SK-N-SH treated with all-trans-retinoic acid at 6 μM for 48 hours (cell line): ENCODE measurements at regions not wholly inside any gene's neighbourhood (a gene's known extent, or its start where the extent isn't known, plus 50 kb on each side); places are given as distances from the start of the nearest gene placed in this dataset.

Source experiments
- ATAC-seq: fragments of 200-7000 bp; cut with Tn5 transposase; 3 replicates; pipeline ENCODE4 v1.9.1; 2020; ENCODE audit warnings: mild to moderate bottlenecking, moderate library complexity
- ARNTL ChIP-seq: fragments of 450-650 bp; formaldehyde crosslinking; IDR thresholded peaks from 2 replicates; pipeline ENCODE4 v1.5.0; 2020; ENCODE audit warnings: low read depth, mild to moderate bottlenecking, moderate library complexity, borderline replicate concordance
- BACH2 ChIP-seq: fragments of 250-450 bp; sonication (Bioruptor Pico); IDR thresholded peaks from 2 replicates; pipeline ENCODE4 v1.9.0; 2021; ENCODE audit warnings: mild to moderate bottlenecking, borderline replicate concordance
- CSDC2 ChIP-seq: fragments of 250-450 bp; sonication (Bioruptor Pico); IDR thresholded peaks from 2 replicates; pipeline ENCODE4 v1.5.0; 2020; ENCODE audit warnings: mild to moderate bottlenecking, moderate library complexity
- CSRNP3 ChIP-seq: fragments of 250-450 bp; sonication (Bioruptor Pico); IDR thresholded peaks from 2 replicates; pipeline ENCODE4 v1.5.1; 2021; ENCODE audit warnings: mild to moderate bottlenecking, moderate library complexity
- ESRRG ChIP-seq: fragments of 250-450 bp; sonication (Bioruptor Pico); IDR thresholded peaks from 2 replicates; pipeline ENCODE4 v1.6.1; 2021; ENCODE audit warnings: mild to moderate bottlenecking
- GLIS3 ChIP-seq: fragments of 250-450 bp; sonication (Bioruptor Pico); IDR thresholded peaks from 2 replicates; pipeline ENCODE4 v1.5.0; 2020; ENCODE audit warnings: mild to moderate bottlenecking, moderate library complexity
- ISL1 ChIP-seq: fragments of 250-450 bp; sonication (Bioruptor Pico); IDR thresholded peaks from 2 replicates; pipeline ENCODE4 v2.1.2; 2022; ENCODE audit warnings: mild to moderate bottlenecking, moderate library complexity
- PATZ1 ChIP-seq: fragments of 250-450 bp; sonication (Bioruptor Pico); IDR thresholded peaks from 2 replicates; pipeline ENCODE4 v1.8.0; 2020; ENCODE audit warnings: mild to moderate bottlenecking, moderate library complexity, borderline replicate concordance
- PPARA ChIP-seq: fragments of 250-450 bp; sonication (Bioruptor Pico); IDR thresholded peaks from 2 replicates; pipeline ENCODE4 v1.5.0; 2020; ENCODE audit warnings: mild to moderate bottlenecking, borderline replicate concordance
- RARB ChIP-seq: fragments of 250-450 bp; sonication (Bioruptor Pico); IDR thresholded peaks from 2 replicates; pipeline ENCODE4 v1.8.0; 2021; ENCODE audit warnings: mild to moderate bottlenecking, moderate library complexity
- SNAI2 ChIP-seq: fragments of 250-450 bp; sonication (Bioruptor Pico); IDR thresholded peaks from 2 replicates; pipeline ENCODE4 v1.5.0; 2020; ENCODE audit warnings: mild to moderate bottlenecking, moderate library complexity
- TCF4 ChIP-seq: fragments of 250-450 bp; sonication (Bioruptor Pico); IDR thresholded peaks from 2 replicates; pipeline ENCODE4 v1.8.0; 2021; ENCODE audit warnings: mild to moderate bottlenecking, moderate library complexity, borderline replicate concordance
- TOX ChIP-seq: fragments of 250-450 bp; sonication (Bioruptor Pico); IDR thresholded peaks from 2 replicates; pipeline ENCODE4 v1.8.0; 2021; ENCODE audit warnings: mild to moderate bottlenecking, moderate library complexity, borderline replicate concordance
- TSHZ2 ChIP-seq: fragments of 250-450 bp; sonication (Bioruptor Pico); IDR thresholded peaks from 2 replicates; pipeline ENCODE4 v1.5.0; 2020; ENCODE audit warnings: mild to moderate bottlenecking, moderate library complexity
- ZC3H10 ChIP-seq: fragments of 250-450 bp; sonication (Bioruptor Pico); IDR thresholded peaks from 2 replicates; pipeline ENCODE4 v1.5.1; 2021; ENCODE audit warnings: mild to moderate bottlenecking, moderate library complexity
- ZFP3 ChIP-seq: fragments of 250-450 bp; sonication (Bioruptor Pico); IDR thresholded peaks from 2 replicates; pipeline ENCODE4 v1.5.0; 2020; ENCODE audit warnings: mild to moderate bottlenecking, moderate library complexity
- ZFP30 ChIP-seq: fragments of 450-650 bp; formaldehyde crosslinking; IDR thresholded peaks from 2 replicates; pipeline ENCODE4 v1.5.0; 2022; ENCODE audit warnings: mild to moderate bottlenecking, moderate library complexity
- ZNF565 ChIP-seq: fragments of 450-650 bp; formaldehyde crosslinking; conservative IDR thresholded peaks from 2 replicates; pipeline ENCODE4 v1.5.0; 2020; ENCODE audit warnings: low read depth, mild to moderate bottlenecking, moderate library complexity
- ZNF70 ChIP-seq: fragments of 450-650 bp; formaldehyde crosslinking; IDR thresholded peaks from 2 replicates; pipeline ENCODE4 v1.5.0; 2020; ENCODE audit warnings: mild to moderate bottlenecking, moderate library complexity
- ZNF8 ChIP-seq: fragments of 450-650 bp; formaldehyde crosslinking; IDR thresholded peaks from 2 replicates; pipeline ENCODE4 v1.5.0; 2020; ENCODE audit warnings: mild to moderate bottlenecking, moderate library complexity
- TF ChIP-seq, protein P1 (sequence below): fragments of 250-450 bp; sonication (Bioruptor Pico); IDR thresholded peaks from 2 replicates; pipeline ENCODE4 v1.8.0; 2021; ENCODE audit warnings: low read depth, mild to moderate bottlenecking, moderate library complexity, borderline replicate concordance

DNA sequence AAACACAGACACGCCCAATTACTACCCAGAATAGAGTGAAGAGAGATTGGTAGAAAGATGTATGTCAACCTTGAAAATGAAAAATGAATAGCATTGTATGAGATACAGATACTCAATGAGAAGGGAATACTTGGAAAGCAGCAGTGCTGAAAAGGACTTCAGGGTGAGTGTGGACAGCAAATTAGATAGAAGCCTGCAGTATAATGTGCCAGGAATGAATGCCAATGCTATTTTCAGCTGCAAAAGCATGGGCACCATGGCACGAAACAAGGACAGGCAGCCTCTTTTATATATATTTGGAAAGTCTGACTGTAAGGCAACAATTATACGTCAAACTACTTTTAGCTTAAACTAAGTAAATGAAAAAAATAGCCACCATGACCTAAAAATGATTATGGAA is 118.2 kb downstream of the PTCHD4 start:
- ATAC-seq, result no peak

GRCh38 chr6:47983491-47983890 is 127.5 kb downstream of the PTCHD4 start:
- no peak for TF ChIP-seq PPARA (CRISPR knock-in tag)
- no peak for TF ChIP-seq ZNF565 (CRISPR knock-in tag)
- ATAC-seq, result no peak

More for the DNA sequence above, 118.2 kb downstream of the PTCHD4 start:
- TF ChIP-seq RARB (CRISPR knock-in tag), result no peak
- TF ChIP-seq TOX (CRISPR knock-in tag), result no peak
- TF ChIP-seq ZNF565 (CRISPR knock-in tag), result no peak
- no peak for TF ChIP-seq PPARA (CRISPR knock-in tag)
- no peak for TF ChIP-seq CSRNP3 (CRISPR knock-in tag)
- no peak for TF ChIP-seq CSDC2 (CRISPR knock-in tag)
- no peak for TF ChIP-seq SNAI2 (CRISPR knock-in tag)
- TF ChIP-seq TCF4, result no peak
- no peak for TF ChIP-seq ZFP30 (CRISPR knock-in tag)
- TF ChIP-seq ZC3H10 (CRISPR knock-in tag), result no peak
- no peak for TF ChIP-seq ARNTL (CRISPR knock-in tag)
- TF ChIP-seq PATZ1 (CRISPR knock-in tag), result no peak
- TF ChIP-seq, protein P1, sequence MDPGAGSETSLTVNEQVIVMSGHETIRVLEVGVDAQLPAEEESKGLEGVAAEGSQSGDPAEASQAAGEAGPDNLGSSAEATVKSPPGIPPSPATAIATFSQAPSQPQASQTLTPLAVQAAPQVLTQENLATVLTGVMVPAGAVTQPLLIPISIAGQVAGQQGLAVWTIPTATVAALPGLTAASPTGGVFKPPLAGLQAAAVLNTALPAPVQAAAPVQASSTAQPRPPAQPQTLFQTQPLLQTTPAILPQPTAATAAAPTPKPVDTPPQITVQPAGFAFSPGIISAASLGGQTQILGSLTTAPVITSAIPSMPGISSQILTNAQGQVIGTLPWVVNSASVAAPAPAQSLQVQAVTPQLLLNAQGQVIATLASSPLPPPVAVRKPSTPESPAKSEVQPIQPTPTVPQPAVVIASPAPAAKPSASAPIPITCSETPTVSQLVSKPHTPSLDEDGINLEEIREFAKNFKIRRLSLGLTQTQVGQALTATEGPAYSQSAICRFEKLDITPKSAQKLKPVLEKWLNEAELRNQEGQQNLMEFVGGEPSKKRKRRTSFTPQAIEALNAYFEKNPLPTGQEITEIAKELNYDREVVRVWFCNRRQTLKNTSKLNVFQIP (CRISPR knock-in tag), result no peak
- TF ChIP-seq TSHZ2 (CRISPR knock-in tag), result no peak

- ATAC-seq, result no peak
- TF ChIP-seq ZNF8 (CRISPR knock-in tag) (no peak), ESRRG (CRISPR knock-in tag) (no peak), CSDC2 (CRISPR knock-in tag) (no peak), ZFP3 (CRISPR knock-in tag) (no peak), TSHZ2 (CRISPR knock-in tag) (no peak), ZNF70 (CRISPR knock-in tag) (no peak), ZFP30 (CRISPR knock-in tag) (no peak), ISL1 (CRISPR knock-in tag) (no peak), PATZ1 (CRISPR knock-in tag) (no peak), GLIS3 (no peak), PPARA (CRISPR knock-in tag) (no peak), TCF4 (no peak), CSRNP3 (CRISPR knock-in tag) (no peak), BACH2 (CRISPR knock-in tag) (no peak), RARB (CRISPR knock-in tag) (no peak), ZNF565 (CRISPR knock-in tag) (no peak), ZC3H10 (CRISPR knock-in tag) (no peak)
- TF ChIP-seq, protein P1 (CRISPR knock-in tag), result no peak
Measured at GRCh38 chr6:47977314-47977713, 133.7 kb downstream of the PTCHD4 start.
